ENCODE measurements at regions not wholly inside any gene's neighbourhood (a gene's known extent, or its start where the extent isn't known, plus 50 kb on each side); places are given as distances from the start of the nearest gene placed in this dataset.

DNA sequence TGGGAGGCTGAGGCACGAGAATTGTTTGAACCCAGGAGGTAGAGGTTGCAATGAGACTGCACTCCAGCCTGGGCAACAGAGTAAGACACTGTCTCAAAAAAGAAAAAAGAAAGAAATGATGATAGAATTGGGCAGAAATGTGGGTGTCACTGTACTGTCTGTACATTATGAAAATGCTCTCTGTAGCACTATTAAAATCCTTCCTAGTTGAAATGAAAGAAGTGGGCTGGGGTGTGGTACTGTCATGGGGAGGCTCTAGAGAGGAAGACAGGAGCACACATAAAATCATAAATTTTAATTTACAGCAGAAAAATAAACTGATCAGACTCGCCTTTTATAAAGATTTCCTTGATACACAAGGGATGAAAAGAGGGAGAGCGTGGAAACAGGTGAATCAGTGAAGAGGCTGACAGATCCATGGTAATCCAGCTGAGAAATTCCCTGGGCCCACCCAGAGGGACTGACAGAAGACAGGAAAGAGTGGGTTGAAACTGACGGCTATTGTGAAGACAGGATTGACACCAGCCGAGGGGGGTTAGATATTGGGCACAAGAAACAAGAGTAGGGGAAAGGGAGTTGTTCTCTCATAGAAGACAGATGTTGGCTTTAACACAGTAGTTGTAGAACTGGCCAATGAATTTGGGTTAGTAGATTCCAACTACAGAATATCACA is 96.4 kb upstream of the ATL2 start:
- H3K4me3 ChIP-seq (ENCODE audit: low read depth, low read length) = no peak overlapping the region
- TF ChIP-seq, protein P1, sequence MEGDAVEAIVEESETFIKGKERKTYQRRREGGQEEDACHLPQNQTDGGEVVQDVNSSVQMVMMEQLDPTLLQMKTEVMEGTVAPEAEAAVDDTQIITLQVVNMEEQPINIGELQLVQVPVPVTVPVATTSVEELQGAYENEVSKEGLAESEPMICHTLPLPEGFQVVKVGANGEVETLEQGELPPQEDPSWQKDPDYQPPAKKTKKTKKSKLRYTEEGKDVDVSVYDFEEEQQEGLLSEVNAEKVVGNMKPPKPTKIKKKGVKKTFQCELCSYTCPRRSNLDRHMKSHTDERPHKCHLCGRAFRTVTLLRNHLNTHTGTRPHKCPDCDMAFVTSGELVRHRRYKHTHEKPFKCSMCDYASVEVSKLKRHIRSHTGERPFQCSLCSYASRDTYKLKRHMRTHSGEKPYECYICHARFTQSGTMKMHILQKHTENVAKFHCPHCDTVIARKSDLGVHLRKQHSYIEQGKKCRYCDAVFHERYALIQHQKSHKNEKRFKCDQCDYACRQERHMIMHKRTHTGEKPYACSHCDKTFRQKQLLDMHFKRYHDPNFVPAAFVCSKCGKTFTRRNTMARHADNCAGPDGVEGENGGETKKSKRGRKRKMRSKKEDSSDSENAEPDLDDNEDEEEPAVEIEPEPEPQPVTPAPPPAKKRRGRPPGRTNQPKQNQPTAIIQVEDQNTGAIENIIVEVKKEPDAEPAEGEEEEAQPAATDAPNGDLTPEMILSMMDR (IDR thresholded peaks at IDR 0.05; ENCODE audit: low read depth, low read length) = no peak

DNA sequence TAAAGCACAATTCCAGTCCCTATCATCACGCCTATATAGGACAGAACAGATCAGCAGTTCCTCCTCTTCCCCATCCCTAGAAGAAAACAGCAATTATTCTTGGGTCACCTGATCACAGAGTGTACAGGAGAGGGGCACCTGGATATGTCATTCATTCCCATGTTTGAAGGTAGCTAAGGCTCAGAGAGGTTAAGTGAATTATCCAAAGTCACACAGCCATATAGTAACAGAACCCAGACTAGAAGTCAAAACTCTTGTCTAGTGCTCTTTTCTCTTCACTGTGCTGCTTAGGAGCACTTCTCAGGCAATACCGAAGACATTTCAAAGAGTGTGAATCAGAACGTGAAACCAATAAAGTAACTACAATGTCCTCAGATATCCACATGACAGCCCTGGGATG is 93.0 kb upstream of the ATL2 start:
- TF ChIP-seq, protein P1 (IDR thresholded peaks at IDR 0.05; ENCODE audit: low read depth, low read length) = no peak
- no peak overlapping the region for H3K4me3 ChIP-seq (ENCODE audit: low read depth, low read length)

DNA sequence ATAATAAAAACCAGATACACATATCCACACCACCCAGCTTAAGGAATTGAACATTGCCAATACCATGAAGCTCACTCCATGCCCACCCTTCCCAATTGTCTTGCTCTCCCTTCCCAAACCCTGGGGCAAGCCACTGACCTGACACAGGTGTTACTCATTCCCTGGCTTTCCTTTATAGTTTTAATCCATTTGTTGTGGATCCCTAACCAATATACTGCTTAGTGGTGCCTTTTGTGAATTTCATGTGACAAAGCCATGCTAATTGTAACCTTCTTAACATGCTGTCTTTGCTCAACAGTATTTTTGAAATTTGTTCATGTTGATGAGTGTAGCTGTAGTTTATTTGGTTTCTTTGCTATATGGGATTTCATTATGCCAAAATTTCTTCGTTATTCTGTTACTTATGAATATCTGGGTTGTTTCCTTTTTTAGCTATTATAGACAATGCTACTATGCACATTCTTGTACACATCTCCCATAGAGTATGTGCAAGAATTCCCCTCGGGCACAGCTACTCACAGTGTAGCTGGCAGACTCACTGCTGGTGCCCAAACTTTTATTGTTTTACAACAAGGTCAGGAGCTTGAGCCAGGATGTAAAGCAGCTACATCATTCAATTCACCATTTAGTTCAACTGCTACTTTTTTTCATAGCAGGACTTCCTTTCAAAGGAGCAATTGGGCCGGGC is 90.8 kb upstream of the ATL2 start:
- TF ChIP-seq, protein P1 (IDR thresholded peaks at IDR 0.05; ENCODE audit: low read depth, low read length) = no peak

DNA sequence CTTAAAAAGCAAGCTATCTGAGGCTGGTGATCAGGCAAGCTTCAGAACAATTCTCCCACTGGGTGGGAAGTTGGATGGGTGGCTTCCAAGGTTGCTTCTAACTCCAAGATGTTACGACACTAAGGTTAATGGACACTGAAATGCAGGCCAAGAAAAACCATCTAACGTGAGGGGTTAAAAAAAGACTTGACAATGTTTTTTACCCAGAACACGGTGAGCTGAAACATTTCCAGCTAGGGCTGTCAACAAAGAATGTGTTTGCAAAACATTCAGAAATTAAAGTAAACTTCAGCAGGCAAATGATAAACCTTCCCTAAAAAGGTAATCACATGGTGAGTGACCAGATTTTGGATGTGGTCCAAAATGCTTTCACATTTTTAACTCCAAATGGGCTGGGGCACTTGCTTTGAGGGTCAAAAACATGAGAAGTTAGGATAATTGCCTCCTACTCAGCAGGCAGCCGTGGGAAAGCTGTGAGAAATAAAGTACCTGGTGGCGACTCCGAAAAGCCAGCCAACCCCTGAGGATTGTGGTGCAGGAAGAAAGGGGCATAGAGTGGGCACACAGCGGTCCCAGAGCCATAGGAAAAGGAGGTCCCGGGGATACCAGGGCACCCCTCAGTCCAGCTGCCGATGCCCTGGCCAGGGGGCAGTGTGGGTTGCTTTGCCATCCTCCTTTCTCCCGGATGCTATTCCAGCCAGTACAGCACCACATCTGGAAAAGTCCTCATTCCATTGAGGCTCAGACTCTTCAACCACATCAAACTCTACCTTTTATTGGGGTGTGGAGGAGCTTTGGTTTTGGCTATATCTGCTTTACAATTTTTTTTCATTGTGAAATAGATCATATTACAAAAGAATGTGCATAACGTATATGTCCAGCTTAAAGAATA is 90.0 kb upstream of the ATL2 start:
- no peak overlapping the region for H3K4me3 ChIP-seq (ENCODE audit: low read depth, low read length)
- TF ChIP-seq, protein P1 (IDR thresholded peaks at IDR 0.05; ENCODE audit: low read depth, low read length) = no peak

More for the DNA sequence above, 90.8 kb upstream of the ATL2 start:
- H3K4me3 ChIP-seq (ENCODE audit: low read depth, low read length) = no peak overlapping the region

DNA sequence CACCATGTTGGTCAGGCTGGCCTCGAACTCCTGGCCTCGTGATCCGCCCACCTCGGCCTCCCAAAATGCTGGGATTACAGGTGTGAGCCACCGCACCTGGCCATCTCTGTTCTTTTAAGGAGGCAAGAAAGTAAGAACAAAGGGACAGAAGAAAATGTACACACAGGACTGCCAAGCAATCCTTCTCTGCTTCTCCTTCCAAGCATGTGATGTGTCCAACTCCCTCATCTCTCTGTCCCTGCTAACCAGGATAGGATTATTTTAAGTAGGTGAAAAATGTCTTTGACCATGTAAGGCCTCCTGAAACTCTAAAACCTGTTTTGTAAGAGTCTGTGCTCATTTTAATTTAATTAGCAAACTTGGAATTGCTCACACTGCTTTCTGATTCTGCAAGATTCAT is 89.3 kb upstream of the ATL2 start:
- TF ChIP-seq, protein P1 (IDR thresholded peaks at IDR 0.05; ENCODE audit: low read depth, low read length) = no peak

DNA sequence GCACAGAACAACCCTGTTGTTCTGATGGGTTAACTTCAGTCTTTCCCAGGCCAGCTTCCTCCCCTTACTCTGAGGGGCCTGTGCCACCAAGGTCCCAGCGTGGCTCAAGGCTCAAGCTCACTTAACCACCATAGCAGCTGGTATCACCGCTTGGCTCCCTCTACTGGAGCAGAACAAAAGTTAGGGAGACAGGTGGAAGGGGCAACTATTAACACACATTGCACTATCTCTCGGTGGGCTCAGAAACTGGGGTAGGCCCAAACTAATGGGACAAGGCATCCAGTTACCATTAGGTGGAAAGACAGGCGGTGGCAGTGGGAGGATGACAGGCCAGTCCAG is 88.7 kb upstream of the ATL2 start:
- TF ChIP-seq, protein P1 (IDR thresholded peaks at IDR 0.05; ENCODE audit: low read depth, low read length) = 0 out of 2 replicates have a peak, but pooled peaks have one; percentile 15
- H3K4me3 ChIP-seq (ENCODE audit: low read depth, low read length) = no peak overlapping the region

More for the DNA sequence above, 89.3 kb upstream of the ATL2 start:
- no peak overlapping the region for H3K4me3 ChIP-seq (ENCODE audit: low read depth, low read length)
